Upper lobe of left lung (tissue), 6 donors: ENCODE measurements at regions not wholly inside any gene's neighbourhood (a gene's known extent, or its start where the extent isn't known, plus 50 kb on each side); places are given as distances from the start of the nearest gene placed in this dataset.

Experiments used
- ATAC-seq, 2 donors: fragments of 200-7000 bp; cut with Tn5 transposase; one replicate each; pipeline ENCODE4 v1.9.1; 2022; ENCODE audit warnings: mild to moderate bottlenecking in 2 of 2, moderate library complexity in 2 of 2; ENCODE audit not compliant: low FRiP score in 2 of 2
- DNase-seq, 2 donors: peaks; one replicate each; pipeline ENCODE4 v3.0.0-alpha.2; 2019 to 2020
- H3K27ac ChIP-seq, 4 donors: fragments of 200-600 bp; sonication (generic); one replicate each; pipeline ENCODE4 v1.5.1; 2016 to 2019
- H3K27me3 ChIP-seq, 4 donors: fragments of 200-600 bp; sonication (generic); one replicate each; pipeline ENCODE4 v1.5.1; 2017 to 2019
- H3K36me3 ChIP-seq, 4 donors: fragments of 200-600 bp; sonication (generic); one replicate each; pipeline ENCODE4 v1.5.1; 2016 to 2019
- H3K4me1 ChIP-seq, 4 donors: fragments of 200-600 bp; sonication (generic); one replicate each; pipeline ENCODE4 v1.5.1; 2018 to 2019
- H3K4me3 ChIP-seq, 4 donors: fragments of 200-600 bp; sonication (generic); one replicate each; pipeline ENCODE4 v1.5.1; 2017 to 2019; ENCODE audit warnings: mild to moderate bottlenecking in 2 of 4, moderate library complexity in 1 of 4
- H3K9me3 ChIP-seq, 4 donors: fragments of 200-600 bp; sonication (generic); one replicate each; pipeline ENCODE4 v1.5.1; 2018 to 2019
- CTCF ChIP-seq, 6 experiments: fragments of 450-650 bp in 4 of 6; fragments of 200-600 bp in 2 of 6; sonication (generic) in 2 of 6; IDR thresholded peaks; one replicate each; pipeline ENCODE4 v1.5.1; 2016 to 2019; ENCODE audit warnings: antibody characterized with exemption in 6 of 6
- EP300 ChIP-seq, 4 donors: sonication (generic); formaldehyde crosslinking; IDR thresholded peaks; one replicate each; pipeline ENCODE4 v1.5.1; 2017; ENCODE audit warnings: antibody characterized with exemption in 4 of 4, control low read depth in 2 of 4
- POLR2A ChIP-seq, 4 donors: fragments of 450-650 bp; IDR thresholded peaks; one replicate each; pipeline ENCODE4 v1.5.1; 2016 to 2017; ENCODE audit warnings: antibody characterized with exemption in 4 of 4, mild to moderate bottlenecking in 2 of 4
- POLR2AphosphoS5 ChIP-seq, 2 donors: sonication (generic); formaldehyde crosslinking; IDR thresholded peaks; one replicate each; pipeline ENCODE4 v1.5.1; 2017; ENCODE audit warnings: antibody characterized with exemption in 2 of 2
- WGBS, 2 donors: methylation state at CpG; one replicate each; pipeline ENCODE4 v1.1.5; 2017 to 2018; 5-methylcytosine and 5-hydroxymethylcytosine counted together
- donor health status: DM: no; HTN: no; CAD: no; lungs with moderate emphysema.
- donor health status: DM: no; HTN: yes; CAD: no; lungs with severe emphysema.

DNA sequence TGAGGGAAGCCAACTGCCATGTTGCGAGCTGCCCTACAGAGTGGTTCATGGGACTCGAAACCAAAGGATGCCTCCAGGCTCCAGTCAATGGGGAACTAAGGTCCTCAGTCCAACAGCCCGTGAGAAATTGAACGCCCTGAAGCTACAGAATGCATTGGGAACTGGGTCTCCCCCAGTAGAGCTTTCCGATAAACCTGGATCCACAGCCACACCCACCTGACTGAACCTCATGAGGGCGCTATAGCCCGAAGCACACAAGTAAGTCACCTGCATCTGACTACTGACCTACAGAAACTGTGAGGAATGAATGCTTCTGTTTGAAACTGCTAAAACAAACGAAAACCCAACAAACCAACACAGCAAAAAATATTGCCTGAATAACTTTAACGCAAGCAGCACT lies 1297.7 kb downstream of the AACS start:
- Histone ChIP-seq H3K27me3 (no peaks in the 10 kb centered on the region), H3K9me3 (peaks cover 0 to 5% (median 0%) of the 10 kb centered on the region in 4 donors), H3K36me3 (no peaks in the 10 kb centered on the region), H3K27ac (no peak overlapping the region), H3K4me3 (no peak overlapping the region), H3K4me1 (no peaks in the 10 kb centered on the region)
- DNase-seq (no peak), ATAC-seq (no peak)
- WGBS, 2 donors: 55 to 77% methylated on average over 7 to 9 of the region's 9 CpGs
- TF ChIP-seq CTCF (IDR thresholded peaks at IDR 0.05) (no peak), POLR2AphosphoS5 (IDR thresholded peaks at IDR 0.05) (no peak)

- ATAC-seq: no peak
- TF ChIP-seq POLR2A (IDR thresholded peaks at IDR 0.05) (no peak), POLR2AphosphoS5 (IDR thresholded peaks at IDR 0.05) (no peak), EP300 (IDR thresholded peaks at IDR 0.05) (no peak), CTCF (IDR thresholded peaks at IDR 0.05) (no peak)
- Histone ChIP-seq H3K4me3 (no peak overlapping the region), H3K9me3 (no peaks in the 10 kb centered on the region), H3K27ac (no peak overlapping the region), H3K4me1 (no peaks in the 10 kb centered on the region), H3K36me3 (no peaks in the 10 kb centered on the region), H3K27me3 (no peaks in the 10 kb centered on the region)
- WGBS, 2 donors: 52 to 54% methylated on average over 3 of the region's 3 CpGs
- no peak for DNase-seq
These were observed 1304.5 kb downstream of the AACS start for GRCh38 chr12:126369487-126370463.

GRCh38 chr12:126383506-126383905 lies 1318.3 kb downstream of the AACS start:
- Histone ChIP-seq H3K9me3 (no peaks in the 10 kb centered on the region), H3K4me3 (no peak overlapping the region), H3K36me3 (no peaks in the 10 kb centered on the region), H3K27me3 (no peaks in the 10 kb centered on the region), H3K4me1 (no peaks in the 10 kb centered on the region), H3K27ac (no peak overlapping the region)
- ATAC-seq (no peak), DNase-seq (no peak)
- 79 to 83% methylated on average over 3 of the region's 3 CpGs for WGBS, 2 donors
- TF ChIP-seq POLR2A (IDR thresholded peaks at IDR 0.05) (no peak), EP300 (IDR thresholded peaks at IDR 0.05) (no peak), POLR2AphosphoS5 (IDR thresholded peaks at IDR 0.05) (no peak), CTCF (IDR thresholded peaks at IDR 0.05) (no peak)

DNA sequence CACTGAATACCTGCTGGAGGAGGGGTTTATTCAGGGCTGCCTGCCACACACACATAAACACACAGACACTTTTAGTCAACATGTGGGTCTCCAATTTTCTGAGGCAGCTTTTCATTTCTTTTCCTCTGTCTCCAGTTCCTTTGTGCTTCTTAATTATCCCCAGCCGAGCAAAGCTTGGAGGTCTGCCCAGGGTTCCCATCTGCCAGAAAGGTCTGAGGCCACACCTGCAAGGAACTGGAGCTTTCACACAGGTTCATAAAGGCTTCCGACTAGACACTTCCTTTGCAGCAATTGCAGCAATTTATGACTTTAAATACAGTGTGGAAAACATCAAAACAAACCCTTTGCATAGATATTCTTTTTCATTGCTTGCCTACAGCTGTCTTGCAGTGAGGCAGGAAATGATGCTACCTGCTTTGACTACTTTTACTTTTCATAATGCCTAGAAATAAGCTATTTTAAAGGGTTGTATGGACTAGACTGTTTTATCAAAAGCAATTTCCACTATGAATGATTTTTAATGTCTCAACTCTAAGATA lies 1318.9 kb downstream of the AACS start:
- no peaks in the 10 kb centered on the region for H3K27me3 ChIP-seq
- DNase-seq (no peak), ATAC-seq (no peak)
- H3K9me3 ChIP-seq: no peaks in the 10 kb centered on the region
- no peak overlapping the region for H3K27ac ChIP-seq
- H3K4me3 ChIP-seq: no peak overlapping the region
- no peak for TF ChIP-seq POLR2A (IDR thresholded peaks at IDR 0.05)
- no peak for TF ChIP-seq POLR2AphosphoS5 (IDR thresholded peaks at IDR 0.05)
- no peak for TF ChIP-seq CTCF (IDR thresholded peaks at IDR 0.05)
- TF ChIP-seq EP300 (IDR thresholded peaks at IDR 0.05): no peak
- WGBS, 2 donors: 48 to 62% methylated on average over 2 of the region's 2 CpGs
- no peaks in the 10 kb centered on the region for H3K4me1 ChIP-seq
- H3K36me3 ChIP-seq: no peaks in the 10 kb centered on the region
